B cell (primary cell): ENCODE measurements at regions not wholly inside any gene's neighbourhood (a gene's known extent, or its start where the extent isn't known, plus 50 kb on each side); places are given as distances from the start of the nearest gene placed in this dataset.

ENCODE experiments used
- CTCF ChIP-seq: fragments of 200-600 bp; IDR thresholded peaks from one replicate; pipeline ENCODE4 v1.8.0; 2022; ENCODE audit warnings: antibody characterized with exemption, mild to moderate bottlenecking
- EZH2 ChIP-seq: IDR thresholded peaks from 2 replicates; pipeline ENCODE4 v1.6.1; 2012; ENCODE audit warnings: borderline replicate concordance, low read depth, mild to moderate bottlenecking, moderate library complexity, low read length; ENCODE audit not compliant: insufficient read depth, poor library complexity, severe bottlenecking

GRCh38 chr6:4574007-4574406 lies 202.2 kb upstream of the CDYL start:
- TF ChIP-seq CTCF (no peak), EZH2 (no peak)
